HG03378 (cell line): ENCODE measurements at regions not wholly inside any gene's neighbourhood (a gene's known extent, or its start where the extent isn't known, plus 50 kb on each side); places are given as distances from the start of the nearest gene placed in this dataset.

Source experiments
- ATAC-seq: cut with Tn5 transposase; IDR thresholded peaks from one replicate; pipeline ENCODE4 v1.9.1; 2021; ENCODE audit warnings: mild to moderate bottlenecking, moderate library complexity; ENCODE audit not compliant: unreplicated experiment

- no peak for ATAC-seq
Measured at GRCh38 chr15:62844564-62845240, 197.8 kb upstream of the TPM1 start.

GRCh38 chr15:62845241-62846126, 197.1 kb upstream of the TPM1 start:
- ATAC-seq: no peak

GRCh38 chr15:62846131-62846804, 196.3 kb upstream of the TPM1 start:
- no peak for ATAC-seq

GRCh38 chr15:62846805-62847495, 195.6 kb upstream of the TPM1 start:
- no peak for ATAC-seq

- ATAC-seq: no peak
Measured at GRCh38 chr15:62847900-62848489, 194.6 kb upstream of the TPM1 start.

GRCh38 chr15:62848632-62849050, 193.9 kb upstream of the TPM1 start:
- no peak for ATAC-seq

GRCh38 chr15:62849316-62850106, 193.0 kb upstream of the TPM1 start:
- ATAC-seq: no peak

GRCh38 chr15:62850318-62850717, 192.2 kb upstream of the TPM1 start:
- no peak for ATAC-seq

GRCh38 chr15:62850791-62851291, 191.7 kb upstream of the TPM1 start:
- no peak for ATAC-seq

GRCh38 chr15:62853114-62853840, 189.3 kb upstream of the TPM1 start:
- no peak for ATAC-seq

GRCh38 chr15:62853841-62854225, 188.7 kb upstream of the TPM1 start:
- no peak for ATAC-seq

- no peak for ATAC-seq
Measured at GRCh38 chr15:62854420-62855084, 188.0 kb upstream of the TPM1 start.

- no peak for ATAC-seq
Measured at GRCh38 chr15:62855085-62855476, 187.5 kb upstream of the TPM1 start.

GRCh38 chr15:62856466-62857246, 185.9 kb upstream of the TPM1 start:
- no peak for ATAC-seq

GRCh38 chr15:62857411-62857853, 185.1 kb upstream of the TPM1 start:
- no peak for ATAC-seq

GRCh38 chr15:62858343-62858742, 184.2 kb upstream of the TPM1 start:
- no peak for ATAC-seq

GRCh38 chr15:62862717-62863116, 179.8 kb upstream of the TPM1 start:
- ATAC-seq: no peak

GRCh38 chr15:62866366-62866765, 176.2 kb upstream of the TPM1 start:
- ATAC-seq: no peak
